ENCODE measurements at regions not wholly inside any gene's neighbourhood (a gene's known extent, or its start where the extent isn't known, plus 50 kb on each side); places are given as distances from the start of the nearest gene placed in this dataset.

- TF ChIP-seq CHD7 (IDR thresholded peaks at IDR 0.05; ENCODE audit: insufficient replicate concordance, low read length) (no peak), POLR2A (IDR thresholded peaks at IDR 0.05; ENCODE audit: control extremely low read depth in 1 of 2, low read depth in 2 of 2, low read length in 2 of 2) (no peak), SP2 (IDR thresholded peaks at IDR 0.05; ENCODE audit: low read length) (no peak), YY1 (IDR thresholded peaks at IDR 0.05; ENCODE audit: low read depth, low read length) (no peak), ASH2L (IDR thresholded peaks at IDR 0.05; ENCODE audit: low read length) (no peak)
These were observed 315.1 kb downstream of the SEC14L1 start (continued) for GRCh38 chr17:77455891-77456260.
